ENCODE measurements at regions not wholly inside any gene's neighbourhood (a gene's known extent, or its start where the extent isn't known, plus 50 kb on each side); places are given as distances from the start of the nearest gene placed in this dataset.
"Not testable (repeated sequence)": the region's sequence is repeated elsewhere in the genome, so short reads cannot be mapped to it uniquely, and the experiment has no call there.

- ATAC-seq = not testable (repeated sequence)
These were observed 93.2 kb upstream of the RPH3AL start, which contains the start of gene RFLNB for GRCh38 chr17:445839-446238. TSS of gene RFLNB (minus strand) at chr17:445939.

- ATAC-seq = no peak
These were observed 92.4 kb upstream of the RPH3AL start for GRCh38 chr17:444879-445454.

- ATAC-seq = no peak
These were observed 90.5 kb upstream of the RPH3AL start for GRCh38 chr17:443109-443508.

- peak; percentile 22 for ATAC-seq
These were observed 88.7 kb upstream of the RPH3AL start for GRCh38 chr17:441155-441950.

- ATAC-seq = no peak
These were observed 85.6 kb upstream of the RPH3AL start for GRCh38 chr17:438191-438590.

GRCh38 chr17:437545-437944 is 84.9 kb upstream of the RPH3AL start:
- no peak for ATAC-seq

- no peak for ATAC-seq
These were observed 84.0 kb upstream of the RPH3AL start for GRCh38 chr17:436571-436970.

- ATAC-seq = not testable (repeated sequence)
These were observed 79.9 kb upstream of the RPH3AL start for GRCh38 chr17:432471-432870.

GRCh38 chr17:431494-431893 is 78.9 kb upstream of the RPH3AL start:
- no peak for ATAC-seq

- ATAC-seq = no peak
These were observed 77.0 kb upstream of the RPH3AL start for GRCh38 chr17:429589-429988.

- ATAC-seq = no peak
These were observed 75.8 kb upstream of the RPH3AL start for GRCh38 chr17:428414-428813.

- no peak for ATAC-seq
These were observed 75.3 kb upstream of the RPH3AL start for GRCh38 chr17:427891-428290.

GRCh38 chr17:427327-427726 is 74.7 kb upstream of the RPH3AL start:
- ATAC-seq = no peak

- no peak for ATAC-seq
These were observed 69.8 kb upstream of the RPH3AL start for GRCh38 chr17:422196-422930.

GRCh38 chr17:420479-421175 is 68.0 kb upstream of the RPH3AL start:
- no peak for ATAC-seq

- no peak for ATAC-seq
These were observed 66.6 kb upstream of the RPH3AL start for GRCh38 chr17:419073-419735.

GRCh38 chr17:418421-418751 is 65.8 kb upstream of the RPH3AL start:
- ATAC-seq = no peak

- ATAC-seq = no peak
These were observed 65.2 kb upstream of the RPH3AL start for GRCh38 chr17:417691-418420.

GRCh38 chr17:416293-417206 is 63.9 kb upstream of the RPH3AL start:
- ATAC-seq = peak; percentile 29

GRCh38 chr17:413706-414380 is 61.2 kb upstream of the RPH3AL start:
- no peak for ATAC-seq

Data from esophagus mucosa (tissue), 1 donor.